ENCODE measurements at regions not wholly inside any gene's neighbourhood (a gene's known extent, or its start where the extent isn't known, plus 50 kb on each side); places are given as distances from the start of the nearest gene placed in this dataset.

- TF ChIP-seq ELK1 (IDR thresholded peaks at IDR 0.05; ENCODE audit: low read depth, low read length) (no peak), E4F1 (IDR thresholded peaks at IDR 0.05; ENCODE audit: borderline replicate concordance, partially characterized antibody) (no peak), SMC3 (IDR thresholded peaks at IDR 0.05; ENCODE audit: borderline replicate concordance, low read length) (no peak), POU2F2 (IDR thresholded peaks at IDR 0.05; ENCODE audit: borderline replicate concordance, low read depth, low read length) (no peak)
Measured at GRCh38 chr7:79531905-79532664, 78.6 kb upstream of the MAGI2 start (continued).

- TF ChIP-seq POLR2A (IDR thresholded peaks at IDR 0.05; ENCODE audit: low read depth, low read length) (no peak), POLR2AphosphoS2 (IDR thresholded peaks at IDR 0.05; ENCODE audit: low read depth, low read length) (no peak), NFXL1 (IDR thresholded peaks at IDR 0.05; ENCODE audit: borderline replicate concordance) (no peak), USF1 (IDR thresholded peaks at IDR 0.05; ENCODE audit: borderline replicate concordance, extremely low read length, insufficient read depth, low read depth, low read length) (no peak), ZBED1 (IDR thresholded peaks at IDR 0.05; ENCODE audit: borderline replicate concordance) (no peak), SPI1 (IDR thresholded peaks at IDR 0.05; ENCODE audit: borderline replicate concordance, insufficient read depth, low read depth, low read length) (no peak), NR2C1 (IDR thresholded peaks at IDR 0.05) (no peak), CHD1 (IDR thresholded peaks at IDR 0.05; ENCODE audit: low read depth, low read length) (no peak), ZNF274 (IDR thresholded peaks at IDR 0.05; ENCODE audit: insufficient read depth, insufficient read length) (no peak), MAX (IDR thresholded peaks at IDR 0.05; ENCODE audit: low read depth, low read length) (no peak)
- Histone ChIP-seq H3K4me3 (no peak overlapping the region), H3K27ac (ENCODE audit: control insufficient read depth, insufficient read depth) (no peak overlapping the region), H3K9me3 (replicated peaks; ENCODE audit: control insufficient read depth, insufficient read depth, low read length) (no peaks in the 10 kb centered on the region), H4K20me1 (ENCODE audit: control insufficient read depth, insufficient read depth) (no peaks in the 10 kb centered on the region), H3K79me2 (ENCODE audit: control insufficient read depth, insufficient read depth, low read length) (no peaks in the 10 kb centered on the region), H3K4me2 (ENCODE audit: control insufficient read depth, insufficient read depth) (no peak overlapping the region), H3K27me3 (replicated peaks in 1 of 2; ENCODE audit: control insufficient read depth in 2 of 2, insufficient read depth in 2 of 2, low read length in 1 of 2) (no peaks in the 10 kb centered on the region), H3K9ac (ENCODE audit: control insufficient read depth, insufficient read depth, low read length) (no peak overlapping the region), H2AFZ (ENCODE audit: control insufficient read depth, low read depth, low read length) (no peak overlapping the region), H3K36me3 (ENCODE audit: control insufficient read depth in 2 of 2, insufficient read depth in 2 of 2, low read length in 1 of 2) (no peaks in the 10 kb centered on the region), H3K4me1 (ENCODE audit: control insufficient read depth, insufficient read depth, low read length) (no peaks in the 10 kb centered on the region)
- ATAC-seq, result no peak
- RAD21 ChIA-PET (ENCODE audit: unreplicated experiment), result no interaction called here
- SMC1A ChIA-PET (ENCODE audit: uncharacterized antibody, unreplicated experiment), result no interaction called here
- no peak for DNase-seq (ENCODE audit: low read depth, low spot score)
- intact Hi-C loops (cut with micrococcal nuclease; ENCODE audit: unreplicated experiment), result no loop called here
- FAIRE-seq, result no peak
- CTCF ChIA-PET, result no interaction called here
- in situ Hi-C loops (cut with MboI), result no loop called here
- WGBS (ENCODE audit: insufficient coverage, insufficient replicate concordance, low lambda C conversion rate, missing lambda C conversion rate), result 13% methylated on average over 3 of the region's 3 CpGs
- BruUV-seq (replicated peaks), result no TSS peak
- POLR2A ChIA-PET, result interaction anchor here (0.6 kb wide), 1 partner anchor 11 kb away, joined by 3 read pairs; no protein-coding TSS in a partner anchor
Measured at GRCh38 chr7:79531116-79531515, 77.6 kb upstream of the MAGI2 start.
